Neural cell (in vitro differentiated cells): ENCODE measurements at regions not wholly inside any gene's neighbourhood (a gene's known extent, or its start where the extent isn't known, plus 50 kb on each side); places are given as distances from the start of the nearest gene placed in this dataset.

Source experiments
- H2AFZ ChIP-seq: fragments of 200-600, 300-800 bp; sonication (generic), shearing (Covaris generic); 2 replicates; pipeline ENCODE4 v1.6.0; 2014; ENCODE audit warnings: low read depth, mild to moderate bottlenecking, antibody characterized with exemption, low read length, moderate library complexity
- H3F3A ChIP-seq: fragments of 200-600 bp; shearing (Covaris generic); 2 replicates; pipeline ENCODE4 v1.6.1; 2016; ENCODE audit warnings: mild to moderate bottlenecking, moderate library complexity, mixed read lengths, antibody characterized with exemption, low read length; ENCODE audit not compliant: insufficient read depth, poor library complexity, severe bottlenecking
- H3K27ac ChIP-seq: fragments of 200-600, 300-800 bp; sonication (generic), shearing (Covaris generic); 2 replicates; pipeline ENCODE4 v1.5.1; 2014; ENCODE audit warnings: mild to moderate bottlenecking, low read length, moderate library complexity
- H3K27me3 ChIP-seq: fragments of 300-800, 200-600 bp; sonication (generic), shearing (Covaris generic); 2 replicates; pipeline ENCODE4 v1.6.0; 2014; ENCODE audit warnings: mild to moderate bottlenecking, low read depth, low read length, moderate library complexity; ENCODE audit not compliant: insufficient read depth
- H3K36me3 ChIP-seq: fragments of 300-800, 200-600 bp; sonication (generic), shearing (Covaris generic); 2 replicates; pipeline ENCODE4 v1.5.1; 2014; ENCODE audit warnings: mild to moderate bottlenecking, antibody characterized with exemption, low read length, moderate library complexity; ENCODE audit not compliant: insufficient read depth
- H3K4me2 ChIP-seq: fragments of 300-800, 200-600 bp; sonication (generic), shearing (Covaris generic); 2 replicates; pipeline ENCODE4 v1.6.0; 2014; ENCODE audit warnings: mild to moderate bottlenecking, low read length
- H3K4me3 ChIP-seq: fragments of 300-800, 200-600 bp; sonication (generic), shearing (Covaris generic); 2 replicates; pipeline ENCODE4 v1.5.1; 2014; ENCODE audit warnings: mild to moderate bottlenecking, low read length, moderate library complexity
- H3K79me2 ChIP-seq: fragments of 200-600 bp; shearing (Covaris generic); replicated peaks from 2 replicates; pipeline ENCODE4 v1.6.0; 2014; ENCODE audit warnings: mild to moderate bottlenecking, low read length, moderate library complexity; ENCODE audit not compliant: insufficient read depth
- H3K9ac ChIP-seq: fragments of 300-800, 200-600 bp; sonication (generic), shearing (Covaris generic); 2 replicates; pipeline ENCODE4 v1.6.1; 2016; ENCODE audit warnings: mild to moderate bottlenecking, low read length, mixed read lengths
- H3K9me2 ChIP-seq: fragments of 200-600 bp; shearing (Covaris generic); 2 replicates; pipeline ENCODE4 v1.6.1; 2016; ENCODE audit warnings: mild to moderate bottlenecking, low read length, mixed read lengths; ENCODE audit not compliant: insufficient read depth
- H3K9me3 ChIP-seq: fragments of 200-600, 300-800 bp; sonication (generic), shearing (Covaris generic); 2 replicates; pipeline ENCODE4 v1.6.1; 2016; ENCODE audit warnings: mild to moderate bottlenecking, mixed run types, low read length, moderate library complexity, mixed read lengths
- H4K20me1 ChIP-seq: fragments of 200-600 bp; shearing (Covaris generic); 2 replicates; pipeline ENCODE4 v1.6.1; 2016; ENCODE audit warnings: mild to moderate bottlenecking, mixed run types; ENCODE audit not compliant: insufficient read depth
- CTCF ChIP-seq: fragments of 450-650 bp; IDR thresholded peaks from 2 replicates; pipeline ENCODE4 v1.5.1; 2014; ENCODE audit warnings: antibody characterized with exemption, mild to moderate bottlenecking, moderate library complexity; ENCODE audit not compliant: poor library complexity, severe bottlenecking
- EP300 ChIP-seq: fragments of 450-650 bp; conservative IDR thresholded peaks from 2 replicates; pipeline ENCODE4 v1.6.1; 2014; ENCODE audit warnings: antibody characterized with exemption, mild to moderate bottlenecking, moderate library complexity; ENCODE audit not compliant: poor library complexity, severe bottlenecking
- EZH2 ChIP-seq: fragments of 200-600, 300-800 bp; shearing (Covaris generic), sonication (generic); IDR thresholded peaks from 2 replicates; pipeline ENCODE4 v1.6.1; 2014; ENCODE audit warnings: antibody characterized with exemption, low read length, borderline replicate concordance, mild to moderate bottlenecking; ENCODE audit not compliant: insufficient read depth, poor library complexity, severe bottlenecking
- MXI1 ChIP-seq: fragments of 450-650 bp; conservative IDR thresholded peaks from 2 replicates; pipeline ENCODE4 v1.6.1; 2014; ENCODE audit warnings: antibody characterized with exemption, mild to moderate bottlenecking; ENCODE audit not compliant: poor library complexity, severe bottlenecking
- POLR2AphosphoS5 ChIP-seq: IDR thresholded peaks from 2 replicates; pipeline ENCODE4 v1.6.1; 2012
- RAD21 ChIP-seq: fragments of 450-650 bp; conservative IDR thresholded peaks from 2 replicates; pipeline ENCODE4 v1.6.1; 2014; ENCODE audit warnings: antibody characterized with exemption, mild to moderate bottlenecking, moderate library complexity
- SMC3 ChIP-seq: fragments of 450-650 bp; conservative IDR thresholded peaks from 2 replicates; pipeline ENCODE4 v1.6.1; 2014; ENCODE audit warnings: antibody characterized with exemption, mild to moderate bottlenecking, moderate library complexity; ENCODE audit not compliant: poor library complexity
- TAF1 ChIP-seq: IDR thresholded peaks from 2 replicates; pipeline ENCODE4 v1.6.1; 2012; ENCODE audit warnings: low read depth
- TF ChIP-seq, protein P1 (sequence below): IDR thresholded peaks from 2 replicates; pipeline ENCODE4 v1.6.1; 2012; ENCODE audit warnings: borderline replicate concordance

DNA sequence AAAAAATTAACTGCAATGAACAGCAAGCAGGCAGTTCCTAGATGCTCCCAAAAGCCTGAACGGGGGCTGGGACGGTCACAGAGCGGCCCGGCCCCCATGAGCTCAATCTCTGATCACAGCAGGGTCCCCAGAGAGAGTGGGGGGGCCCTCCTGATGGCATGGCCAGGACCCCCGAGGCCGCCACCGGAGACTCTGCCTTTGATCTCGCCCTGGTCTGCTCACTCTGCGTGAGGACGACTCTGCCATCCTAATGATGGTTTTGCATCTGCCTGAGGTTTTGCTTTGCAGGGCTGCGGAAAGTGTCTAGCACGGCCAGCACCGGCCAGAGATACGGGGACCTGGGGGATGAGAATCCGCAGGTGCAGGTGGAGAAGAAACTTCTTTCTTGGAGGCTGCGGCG lies 103.8 kb downstream of the SHOX start:
- TF ChIP-seq SMC3 (no peak), POLR2AphosphoS5 (no peak), RAD21 (no peak), TAF1 (no peak), EZH2 (no peak), EP300 (no peak), CTCF (no peak), MXI1 (no peak)
- TF ChIP-seq, protein P1, sequence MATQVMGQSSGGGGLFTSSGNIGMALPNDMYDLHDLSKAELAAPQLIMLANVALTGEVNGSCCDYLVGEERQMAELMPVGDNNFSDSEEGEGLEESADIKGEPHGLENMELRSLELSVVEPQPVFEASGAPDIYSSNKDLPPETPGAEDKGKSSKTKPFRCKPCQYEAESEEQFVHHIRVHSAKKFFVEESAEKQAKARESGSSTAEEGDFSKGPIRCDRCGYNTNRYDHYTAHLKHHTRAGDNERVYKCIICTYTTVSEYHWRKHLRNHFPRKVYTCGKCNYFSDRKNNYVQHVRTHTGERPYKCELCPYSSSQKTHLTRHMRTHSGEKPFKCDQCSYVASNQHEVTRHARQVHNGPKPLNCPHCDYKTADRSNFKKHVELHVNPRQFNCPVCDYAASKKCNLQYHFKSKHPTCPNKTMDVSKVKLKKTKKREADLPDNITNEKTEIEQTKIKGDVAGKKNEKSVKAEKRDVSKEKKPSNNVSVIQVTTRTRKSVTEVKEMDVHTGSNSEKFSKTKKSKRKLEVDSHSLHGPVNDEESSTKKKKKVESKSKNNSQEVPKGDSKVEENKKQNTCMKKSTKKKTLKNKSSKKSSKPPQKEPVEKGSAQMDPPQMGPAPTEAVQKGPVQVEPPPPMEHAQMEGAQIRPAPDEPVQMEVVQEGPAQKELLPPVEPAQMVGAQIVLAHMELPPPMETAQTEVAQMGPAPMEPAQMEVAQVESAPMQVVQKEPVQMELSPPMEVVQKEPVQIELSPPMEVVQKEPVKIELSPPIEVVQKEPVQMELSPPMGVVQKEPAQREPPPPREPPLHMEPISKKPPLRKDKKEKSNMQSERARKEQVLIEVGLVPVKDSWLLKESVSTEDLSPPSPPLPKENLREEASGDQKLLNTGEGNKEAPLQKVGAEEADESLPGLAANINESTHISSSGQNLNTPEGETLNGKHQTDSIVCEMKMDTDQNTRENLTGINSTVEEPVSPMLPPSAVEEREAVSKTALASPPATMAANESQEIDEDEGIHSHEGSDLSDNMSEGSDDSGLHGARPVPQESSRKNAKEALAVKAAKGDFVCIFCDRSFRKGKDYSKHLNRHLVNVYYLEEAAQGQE, result no peak
- H3K27ac ChIP-seq, result peak overlapping the region; percentile 43
- H2AFZ ChIP-seq, result no peak overlapping the region
- no peaks in the 10 kb centered on the region for H3F3A ChIP-seq
- H3K9me3 ChIP-seq, result no peaks in the 10 kb centered on the region
- H4K20me1 ChIP-seq, result no peaks in the 10 kb centered on the region
- no peaks in the 10 kb centered on the region for H3K36me3 ChIP-seq
- H3K9ac ChIP-seq, result no peak overlapping the region
- H3K9me2 ChIP-seq, result no peaks in the 10 kb centered on the region
- H3K4me3 ChIP-seq, result peak overlapping the region; percentile 51
- H3K4me2 ChIP-seq, result peak overlapping the region; percentile 7
- H3K27me3 ChIP-seq, result no peaks in the 10 kb centered on the region
- H3K79me2 ChIP-seq, result no peaks in the 10 kb centered on the region

DNA sequence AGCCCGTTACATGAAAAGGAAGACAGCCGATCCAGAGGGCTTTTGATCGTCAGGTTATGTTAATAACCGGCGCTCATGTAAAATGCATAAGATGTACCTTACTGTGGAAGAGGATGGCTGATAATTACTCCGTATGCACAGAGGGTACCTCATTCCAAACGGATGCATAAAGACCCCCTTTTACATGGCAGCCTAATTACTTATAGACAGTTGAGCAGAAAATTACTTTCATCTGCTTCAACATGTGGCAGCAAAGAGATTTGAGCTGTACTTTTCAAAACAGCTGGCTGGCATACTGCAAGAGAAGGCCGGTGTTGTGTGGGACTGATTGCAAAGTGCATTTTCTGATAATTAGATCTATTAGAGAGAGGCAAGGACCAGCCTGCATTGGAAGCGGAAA lies 103.4 kb downstream of the SHOX start:
- TF ChIP-seq CTCF (no peak), EP300 (peak; percentile 58), SMC3 (no peak)
- H3K27me3 ChIP-seq, result no peaks in the 10 kb centered on the region
- no peaks in the 10 kb centered on the region for H3F3A ChIP-seq
- H3K9ac ChIP-seq, result no peak overlapping the region
- peak overlapping the region; percentile 51 for H3K4me3 ChIP-seq
- H3K27ac ChIP-seq, result peak overlapping the region; percentile 73
- no peaks in the 10 kb centered on the region for H3K36me3 ChIP-seq
- H3K4me2 ChIP-seq, result peak overlapping the region; percentile 7
- no peaks in the 10 kb centered on the region for H3K79me2 ChIP-seq
- H2AFZ ChIP-seq, result no peak overlapping the region
- no peaks in the 10 kb centered on the region for H3K9me3 ChIP-seq
- no peaks in the 10 kb centered on the region for H4K20me1 ChIP-seq
- no peaks in the 10 kb centered on the region for H3K9me2 ChIP-seq
